Fibroblast of lung (primary cell): ENCODE measurements at regions not wholly inside any gene's neighbourhood (a gene's known extent, or its start where the extent isn't known, plus 50 kb on each side); places are given as distances from the start of the nearest gene placed in this dataset.

ENCODE experiments used
- DNase-seq, 2 donors: peaks; one replicate each; pipeline versions ENCODE4 v3.0.0 to v3.0.0-alpha.2; 2010; ENCODE audit warnings: low read depth in 2 of 2
- H2AFZ ChIP-seq: 2 replicates; pipeline ENCODE4 v1.5.1; 2012; ENCODE audit warnings: low read length, control low read depth, inconsistent platforms
- H3K27ac ChIP-seq: 2 replicates; pipeline ENCODE4 v1.5.1; 2011; ENCODE audit warnings: low read length, control low read depth; ENCODE audit not compliant: insufficient read depth
- H3K27me3 ChIP-seq: 2 replicates; pipeline ENCODE4 v1.5.1; 2011; ENCODE audit warnings: mild to moderate bottlenecking, low read length; ENCODE audit not compliant: control insufficient read depth, insufficient read depth
- H3K36me3 ChIP-seq: 2 replicates; pipeline ENCODE4 v1.5.1; 2011; ENCODE audit warnings: low read length; ENCODE audit not compliant: control insufficient read depth, insufficient read depth
- H3K4me1 ChIP-seq: 2 replicates; pipeline ENCODE4 v1.5.1; 2011; ENCODE audit warnings: low read length; ENCODE audit not compliant: control insufficient read depth, insufficient read depth; ENCODE audit errors: extremely low read depth
- H3K4me2 ChIP-seq: 2 replicates; pipeline ENCODE4 v1.5.1; 2011; ENCODE audit warnings: low read length, control low read depth; ENCODE audit not compliant: insufficient read depth; ENCODE audit errors: extremely low read depth
- H3K4me3 ChIP-seq, 4 experiments: fragments of 200-600 bp in 1 of 4; sonication (generic) in 1 of 4; replicated peaks in 1 of 4; 2 replicates each; pipeline ENCODE4 v1.5.1; 2011 to 2016; ENCODE audit warnings: low read length in 4 of 4, low read depth in 3 of 4, mild to moderate bottlenecking in 3 of 4, control low read depth in 2 of 4, inconsistent platforms in 1 of 4, mixed read lengths in 1 of 4; ENCODE audit not compliant: insufficient read depth in 1 of 4; ENCODE audit errors: control extremely low read depth in 1 of 4
- H3K79me2 ChIP-seq: 2 replicates; pipeline ENCODE4 v1.5.1; 2012; ENCODE audit warnings: mild to moderate bottlenecking, low read length, inconsistent platforms; ENCODE audit not compliant: control insufficient read depth, insufficient read depth
- H3K9ac ChIP-seq: 2 replicates; pipeline ENCODE4 v1.5.1; 2011; ENCODE audit warnings: mild to moderate bottlenecking, low read length, control low read depth; ENCODE audit not compliant: insufficient read depth
- H3K9me3 ChIP-seq: 2 replicates; pipeline ENCODE4 v1.5.1; 2012; ENCODE audit warnings: low read depth, low read length; ENCODE audit not compliant: control insufficient read depth, insufficient read depth
- H4K20me1 ChIP-seq: 2 replicates; pipeline ENCODE4 v1.5.1; 2011; ENCODE audit warnings: low read length; ENCODE audit not compliant: control insufficient read depth, insufficient read depth; ENCODE audit errors: extremely low read depth
- EZH2 ChIP-seq: IDR thresholded peaks from 2 replicates; pipeline ENCODE4 v1.5.1; 2012; ENCODE audit warnings: low read length, control low read depth, mild to moderate bottlenecking; ENCODE audit errors: missing control alignments
- TF ChIP-seq, protein P1 (sequence below), 2 donors: IDR thresholded peaks in 1 of 2; conservative IDR thresholded peaks in 1 of 2; 1 replicate in 1 of 2; 2 replicates in 1 of 2; pipeline ENCODE4 v1.5.1; 2011 to 2012; ENCODE audit warnings: low read length in 2 of 2, control low read depth in 1 of 2, inconsistent platforms in 1 of 2, low read depth in 1 of 2, mild to moderate bottlenecking in 1 of 2

DNA sequence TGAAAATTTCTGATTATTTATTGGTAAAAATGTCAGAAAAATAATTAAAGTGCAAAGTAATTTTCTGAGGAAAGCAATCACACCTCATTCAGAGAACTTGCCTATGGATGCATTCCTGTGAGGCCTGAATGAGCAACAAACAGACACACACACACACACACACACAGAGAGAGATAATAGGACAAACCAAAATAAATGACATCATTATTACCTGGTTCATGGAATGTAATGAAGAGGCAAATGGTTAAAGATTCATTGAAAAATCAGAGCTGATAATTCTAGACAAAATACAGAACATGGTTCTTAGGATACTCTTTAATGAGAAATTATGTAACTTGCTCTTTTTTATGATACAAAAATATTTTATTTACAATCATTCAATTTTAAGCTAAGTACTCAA lies 490.6 kb upstream of the POU3F2 start:
- no peaks in the 10 kb centered on the region for H3K27me3 ChIP-seq
- H3K36me3 ChIP-seq: no peaks in the 10 kb centered on the region
- H3K27ac ChIP-seq: no peak overlapping the region
- no peaks in the 10 kb centered on the region for H3K4me1 ChIP-seq
- TF ChIP-seq EZH2: no peak
- TF ChIP-seq, protein P1, sequence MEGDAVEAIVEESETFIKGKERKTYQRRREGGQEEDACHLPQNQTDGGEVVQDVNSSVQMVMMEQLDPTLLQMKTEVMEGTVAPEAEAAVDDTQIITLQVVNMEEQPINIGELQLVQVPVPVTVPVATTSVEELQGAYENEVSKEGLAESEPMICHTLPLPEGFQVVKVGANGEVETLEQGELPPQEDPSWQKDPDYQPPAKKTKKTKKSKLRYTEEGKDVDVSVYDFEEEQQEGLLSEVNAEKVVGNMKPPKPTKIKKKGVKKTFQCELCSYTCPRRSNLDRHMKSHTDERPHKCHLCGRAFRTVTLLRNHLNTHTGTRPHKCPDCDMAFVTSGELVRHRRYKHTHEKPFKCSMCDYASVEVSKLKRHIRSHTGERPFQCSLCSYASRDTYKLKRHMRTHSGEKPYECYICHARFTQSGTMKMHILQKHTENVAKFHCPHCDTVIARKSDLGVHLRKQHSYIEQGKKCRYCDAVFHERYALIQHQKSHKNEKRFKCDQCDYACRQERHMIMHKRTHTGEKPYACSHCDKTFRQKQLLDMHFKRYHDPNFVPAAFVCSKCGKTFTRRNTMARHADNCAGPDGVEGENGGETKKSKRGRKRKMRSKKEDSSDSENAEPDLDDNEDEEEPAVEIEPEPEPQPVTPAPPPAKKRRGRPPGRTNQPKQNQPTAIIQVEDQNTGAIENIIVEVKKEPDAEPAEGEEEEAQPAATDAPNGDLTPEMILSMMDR (conservative IDR thresholded peaks at IDR 0.05 in 1 of 2, IDR thresholded peaks at IDR 0.05 in 1 of 2; ENCODE audit: low read depth in 1 of 2, low read length in 2 of 2): no peak
- DNase-seq: no peak
- no peaks in the 10 kb centered on the region for H3K79me2 ChIP-seq
- no peak overlapping the region for H3K9ac ChIP-seq
- H2AFZ ChIP-seq: no peak overlapping the region
- H3K4me3 ChIP-seq: no peak overlapping the region
- no peaks in the 10 kb centered on the region for H4K20me1 ChIP-seq
- no peak overlapping the region for H3K4me2 ChIP-seq
- no peaks in the 10 kb centered on the region for H3K9me3 ChIP-seq

GRCh38 chr6:98352348-98352747 lies 482.0 kb upstream of the POU3F2 start:
- no peak overlapping the region for H3K27ac ChIP-seq
- H3K27me3 ChIP-seq: no peaks in the 10 kb centered on the region
- H3K4me1 ChIP-seq: no peaks in the 10 kb centered on the region
- no peak overlapping the region for H3K4me2 ChIP-seq
- TF ChIP-seq, protein P1 (conservative IDR thresholded peaks at IDR 0.05 in 1 of 2, IDR thresholded peaks at IDR 0.05 in 1 of 2; ENCODE audit: low read depth in 1 of 2, low read length in 2 of 2): no peak
- TF ChIP-seq EZH2: no peak
- H3K36me3 ChIP-seq: no peaks in the 10 kb centered on the region
- no peak overlapping the region for H3K4me3 ChIP-seq
- no peaks in the 10 kb centered on the region for H3K9me3 ChIP-seq
- H2AFZ ChIP-seq: no peak overlapping the region
- DNase-seq: no peak
- H3K9ac ChIP-seq: no peak overlapping the region
- no peaks in the 10 kb centered on the region for H4K20me1 ChIP-seq
- H3K79me2 ChIP-seq: no peaks in the 10 kb centered on the region

DNA sequence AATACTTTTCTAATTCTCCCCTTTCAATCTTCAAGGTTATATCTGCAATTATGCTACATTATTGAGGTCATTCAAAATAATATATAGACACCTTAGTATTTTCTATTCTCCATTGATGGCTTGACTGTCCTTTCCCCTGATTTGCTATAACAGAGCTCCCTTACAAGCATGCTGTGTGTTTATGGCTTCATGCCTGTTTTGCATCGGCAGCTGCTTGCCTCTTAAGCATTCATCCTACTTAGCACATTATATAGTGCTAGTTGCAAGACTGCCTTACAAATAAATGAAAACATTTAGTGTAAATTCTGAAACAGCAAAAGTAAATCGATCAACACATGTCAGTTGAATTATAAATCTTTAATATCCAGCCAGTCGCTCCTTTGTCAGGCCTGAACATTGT lies 476.2 kb upstream of the POU3F2 start:
- no peak for TF ChIP-seq EZH2
- TF ChIP-seq, protein P1 (conservative IDR thresholded peaks at IDR 0.05 in 1 of 2, IDR thresholded peaks at IDR 0.05 in 1 of 2; ENCODE audit: low read depth in 1 of 2, low read length in 2 of 2): no peak
- no peak for DNase-seq
- H3K36me3 ChIP-seq: no peaks in the 10 kb centered on the region
- no peaks in the 10 kb centered on the region for H3K9me3 ChIP-seq
- no peaks in the 10 kb centered on the region for H4K20me1 ChIP-seq
- H3K27ac ChIP-seq: no peak overlapping the region
- H3K9ac ChIP-seq: no peak overlapping the region
- no peak overlapping the region for H3K4me3 ChIP-seq
- no peak overlapping the region for H3K4me2 ChIP-seq
- H3K79me2 ChIP-seq: no peaks in the 10 kb centered on the region
- H3K27me3 ChIP-seq: no peaks in the 10 kb centered on the region
- H2AFZ ChIP-seq: no peak overlapping the region
- H3K4me1 ChIP-seq: no peaks in the 10 kb centered on the region
